ENCODE measurements at regions not wholly inside any gene's neighbourhood (a gene's known extent, or its start where the extent isn't known, plus 50 kb on each side); places are given as distances from the start of the nearest gene placed in this dataset.

DNA sequence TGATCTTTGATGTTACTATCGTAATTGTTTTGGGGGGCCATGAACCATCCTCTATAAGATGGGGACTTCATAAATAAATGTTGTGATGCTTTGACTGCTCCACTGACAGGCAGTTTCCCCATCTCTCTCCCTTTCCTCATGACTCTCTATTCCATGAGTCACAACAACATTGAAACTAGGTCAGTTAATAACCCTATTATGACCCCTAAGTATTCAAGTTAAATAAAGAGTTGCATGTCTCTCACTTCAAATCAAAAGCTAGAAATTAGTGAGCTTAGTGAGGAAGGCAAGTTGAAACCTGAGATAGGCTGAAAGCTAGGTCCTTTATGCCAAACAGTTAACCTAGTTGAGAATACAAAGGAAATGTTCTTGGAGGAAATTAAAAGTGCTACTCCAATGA lies 491.0 kb downstream of the HAO1 start:
- POLR2A ChIA-PET, result no interaction called here
- no peak for TF ChIP-seq ELF4 (IDR thresholded peaks at IDR 0.05)
- TF ChIP-seq L3MBTL2 (conservative IDR thresholded peaks at IDR 0.05), result no peak
- DNase-seq (ENCODE audit: extremely low spot score), result no peak
- CTCF ChIA-PET, result no interaction called here

DNA sequence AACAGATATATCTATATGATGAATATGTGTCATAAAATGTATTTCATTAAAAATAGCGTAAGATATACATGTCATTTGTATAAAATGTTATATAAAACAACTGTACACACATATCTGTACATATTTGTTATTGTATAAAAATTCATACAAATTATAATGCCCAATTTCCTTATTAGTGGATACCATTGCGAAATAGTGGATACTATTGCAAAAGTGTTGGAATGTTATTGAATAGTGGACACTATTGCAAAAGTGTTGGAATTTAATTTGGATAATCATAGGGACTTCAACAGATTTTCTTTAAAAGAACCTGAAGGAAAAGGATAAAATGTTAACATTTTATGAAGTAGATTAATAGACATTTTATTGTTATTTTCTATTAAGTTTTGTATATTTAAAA lies 487.4 kb downstream of the HAO1 start:
- POLR2A ChIA-PET, result no interaction called here
- DNase-seq (ENCODE audit: extremely low spot score), result no peak
- CTCF ChIA-PET, result no interaction called here
- TF ChIP-seq ARNT (IDR thresholded peaks at IDR 0.05) (no peak), FOXM1 (IDR thresholded peaks at IDR 0.05; ENCODE audit: borderline replicate concordance) (no peak), FOXA1 (IDR thresholded peaks at IDR 0.05) (no peak), ELF4 (IDR thresholded peaks at IDR 0.05) (no peak), LEF1 (IDR thresholded peaks at IDR 0.05; ENCODE audit: borderline replicate concordance) (no peak), NFRKB (IDR thresholded peaks at IDR 0.05) (no peak), L3MBTL2 (conservative IDR thresholded peaks at IDR 0.05) (no peak), SP1 (IDR thresholded peaks at IDR 0.05) (no peak), CTBP1 (IDR thresholded peaks at IDR 0.05; ENCODE audit: borderline replicate concordance) (no peak), ZNF384 (IDR thresholded peaks at IDR 0.05) (no peak), TARDBP (IDR thresholded peaks at IDR 0.05) (no peak)

DNA sequence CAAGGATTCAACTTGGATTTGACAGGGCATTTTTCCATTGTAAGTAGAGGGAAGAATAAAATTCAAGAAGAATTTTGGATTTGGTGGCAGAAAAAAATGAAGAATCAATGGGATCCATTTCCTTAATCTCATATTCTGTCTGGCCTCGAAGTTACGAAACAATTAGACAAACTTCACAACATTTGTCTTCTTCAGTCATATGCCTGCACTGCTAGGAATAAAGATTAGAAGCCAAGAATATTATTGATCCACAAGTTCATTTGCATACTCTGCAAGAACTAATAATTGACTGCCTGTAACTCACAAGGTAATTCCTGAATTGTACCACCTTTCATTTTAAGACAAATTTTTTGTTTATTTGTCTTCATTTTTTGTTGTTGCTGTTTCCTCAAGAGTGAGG lies 486.2 kb downstream of the HAO1 start:
- TF ChIP-seq ELF4 (IDR thresholded peaks at IDR 0.05) (no peak), CTBP1 (IDR thresholded peaks at IDR 0.05; ENCODE audit: borderline replicate concordance) (no peak)
- DNase-seq (ENCODE audit: extremely low spot score), result no peak
- POLR2A ChIA-PET, result no interaction called here
- CTCF ChIA-PET, result no interaction called here

- TF ChIP-seq BHLHE40 (IDR thresholded peaks at IDR 0.05; ENCODE audit: borderline replicate concordance) (no peak), ELF4 (IDR thresholded peaks at IDR 0.05) (no peak), LEF1 (IDR thresholded peaks at IDR 0.05; ENCODE audit: borderline replicate concordance) (no peak), NFRKB (IDR thresholded peaks at IDR 0.05) (no peak), SUZ12 (IDR thresholded peaks at IDR 0.05) (no peak)
Measured at GRCh38 chr20:7458459-7458858, 481.8 kb downstream of the HAO1 start.

DNA sequence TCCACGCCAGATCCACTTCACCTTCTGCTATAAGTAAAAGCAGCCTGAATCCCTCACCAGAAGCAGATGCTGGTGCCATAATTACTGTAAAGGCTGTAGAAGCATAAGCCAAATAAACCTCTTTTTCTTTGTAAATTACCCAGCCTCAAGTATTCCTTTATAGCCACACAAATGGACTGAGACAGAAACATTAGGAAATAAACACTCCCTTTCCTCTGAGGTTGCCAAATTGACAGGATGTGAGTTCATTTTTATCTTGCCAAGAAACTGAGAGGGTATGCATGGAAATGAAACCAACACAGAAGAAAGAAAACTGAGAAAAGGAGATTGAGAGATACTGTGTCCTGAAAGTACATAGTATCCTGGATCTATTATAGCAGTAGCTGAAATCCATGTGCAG lies 481.2 kb downstream of the HAO1 start:
- no peak for DNase-seq (ENCODE audit: extremely low spot score)
- TF ChIP-seq SUZ12 (IDR thresholded peaks at IDR 0.05) (no peak), TARDBP (IDR thresholded peaks at IDR 0.05) (no peak)
- CTCF ChIA-PET, result no interaction called here
- POLR2A ChIA-PET, result no interaction called here

More at GRCh38 chr20:7458459-7458858, 481.8 kb downstream of the HAO1 start:
- no peak for DNase-seq (ENCODE audit: extremely low spot score)
- CTCF ChIA-PET, result no interaction called here
- POLR2A ChIA-PET, result no interaction called here

DNA sequence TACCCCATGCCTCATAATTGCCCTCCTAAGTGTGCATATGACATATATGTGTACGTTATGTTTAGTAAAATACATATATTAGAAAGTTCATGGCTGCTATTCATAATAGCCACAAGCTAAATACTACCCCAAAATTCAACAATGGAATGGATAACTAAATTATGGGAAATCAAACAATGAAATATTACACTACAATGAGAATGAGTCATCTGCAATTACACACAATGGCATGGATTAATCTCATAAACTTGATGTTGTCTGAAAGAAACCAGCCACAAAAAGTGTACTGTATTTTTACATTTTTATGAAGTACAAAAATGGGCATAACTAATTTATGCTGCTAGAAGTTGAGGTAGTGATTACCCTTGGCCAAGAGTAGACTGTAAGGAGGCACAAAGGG lies 477.0 kb downstream of the HAO1 start:
- POLR2A ChIA-PET, result no interaction called here
- DNase-seq (ENCODE audit: extremely low spot score), result no peak
- TF ChIP-seq ELF4 (IDR thresholded peaks at IDR 0.05), result no peak
- CTCF ChIA-PET, result no interaction called here

DNA sequence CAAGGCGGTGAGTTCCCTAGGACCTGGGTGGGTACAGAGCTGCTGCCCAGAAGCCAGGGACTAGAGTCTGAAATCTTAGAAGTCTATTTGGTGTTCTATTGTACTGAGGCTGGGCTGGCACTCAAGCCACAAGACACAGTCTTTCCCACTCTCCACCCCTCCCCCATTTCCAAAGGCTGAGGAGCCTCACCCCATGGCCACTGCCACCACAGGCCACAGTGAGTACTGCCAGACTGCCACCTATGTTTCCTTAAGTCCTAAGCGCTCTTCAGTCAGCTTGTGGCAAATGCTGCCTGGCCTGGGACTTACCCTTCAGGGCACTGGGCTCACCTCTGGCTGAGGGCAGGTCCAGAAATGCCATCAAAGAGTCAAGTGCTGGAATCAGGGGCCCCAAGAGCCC lies 469.3 kb downstream of the HAO1 start:
- ChIA-PET POLR2A (no interaction called here), CTCF (no interaction called here)
- TF ChIP-seq SP1 (IDR thresholded peaks at IDR 0.05) (no peak), BHLHE40 (IDR thresholded peaks at IDR 0.05; ENCODE audit: borderline replicate concordance) (no peak), ELF4 (IDR thresholded peaks at IDR 0.05) (no peak), FOXA1 (IDR thresholded peaks at IDR 0.05) (no peak), FOXM1 (IDR thresholded peaks at IDR 0.05; ENCODE audit: borderline replicate concordance) (no peak), L3MBTL2 (conservative IDR thresholded peaks at IDR 0.05) (no peak), NFRKB (IDR thresholded peaks at IDR 0.05) (no peak), HDGF (IDR thresholded peaks at IDR 0.05; ENCODE audit: borderline replicate concordance) (no peak), ARNT (IDR thresholded peaks at IDR 0.05) (no peak), LEF1 (IDR thresholded peaks at IDR 0.05; ENCODE audit: borderline replicate concordance) (no peak), SUZ12 (IDR thresholded peaks at IDR 0.05) (no peak), CTBP1 (IDR thresholded peaks at IDR 0.05; ENCODE audit: borderline replicate concordance) (no peak), TARDBP (IDR thresholded peaks at IDR 0.05) (no peak), ZNF384 (IDR thresholded peaks at IDR 0.05) (no peak), FOXK2 (IDR thresholded peaks at IDR 0.05) (no peak)
- TF ChIP-seq, protein P1, sequence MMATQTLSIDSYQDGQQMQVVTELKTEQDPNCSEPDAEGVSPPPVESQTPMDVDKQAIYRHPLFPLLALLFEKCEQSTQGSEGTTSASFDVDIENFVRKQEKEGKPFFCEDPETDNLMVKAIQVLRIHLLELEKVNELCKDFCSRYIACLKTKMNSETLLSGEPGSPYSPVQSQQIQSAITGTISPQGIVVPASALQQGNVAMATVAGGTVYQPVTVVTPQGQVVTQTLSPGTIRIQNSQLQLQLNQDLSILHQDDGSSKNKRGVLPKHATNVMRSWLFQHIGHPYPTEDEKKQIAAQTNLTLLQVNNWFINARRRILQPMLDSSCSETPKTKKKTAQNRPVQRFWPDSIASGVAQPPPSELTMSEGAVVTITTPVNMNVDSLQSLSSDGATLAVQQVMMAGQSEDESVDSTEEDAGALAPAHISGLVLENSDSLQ (IDR thresholded peaks at IDR 0.05), result no peak
- DNase-seq (ENCODE audit: extremely low spot score), result no peak

- ChIA-PET CTCF (no interaction called here), POLR2A (no interaction called here)
- DNase-seq (ENCODE audit: extremely low spot score), result no peak
- TF ChIP-seq ARNT (IDR thresholded peaks at IDR 0.05), result no peak
- TF ChIP-seq, protein P1 (IDR thresholded peaks at IDR 0.05), result no peak
- TF ChIP-seq NFRKB (IDR thresholded peaks at IDR 0.05), result no peak
- TF ChIP-seq TARDBP (IDR thresholded peaks at IDR 0.05), result no peak
- no peak for TF ChIP-seq BHLHE40 (IDR thresholded peaks at IDR 0.05; ENCODE audit: borderline replicate concordance)
- TF ChIP-seq CTBP1 (IDR thresholded peaks at IDR 0.05; ENCODE audit: borderline replicate concordance), result no peak
- no peak for TF ChIP-seq FOXA1 (IDR thresholded peaks at IDR 0.05)
- no peak for TF ChIP-seq SUZ12 (IDR thresholded peaks at IDR 0.05)
- TF ChIP-seq SP1 (IDR thresholded peaks at IDR 0.05), result no peak
- TF ChIP-seq HDGF (IDR thresholded peaks at IDR 0.05; ENCODE audit: borderline replicate concordance), result no peak
Measured at GRCh38 chr20:7490288-7490687, 450.0 kb downstream of the HAO1 start.

- CTCF ChIA-PET, result no interaction called here
- TF ChIP-seq ZNF384 (IDR thresholded peaks at IDR 0.05) (no peak), FOXM1 (IDR thresholded peaks at IDR 0.05; ENCODE audit: borderline replicate concordance) (no peak), TARDBP (IDR thresholded peaks at IDR 0.05) (no peak), NFRKB (IDR thresholded peaks at IDR 0.05) (no peak), LEF1 (IDR thresholded peaks at IDR 0.05; ENCODE audit: borderline replicate concordance) (no peak), ELF4 (IDR thresholded peaks at IDR 0.05) (no peak), FOXA1 (IDR thresholded peaks at IDR 0.05) (no peak), L3MBTL2 (conservative IDR thresholded peaks at IDR 0.05) (no peak), SP1 (IDR thresholded peaks at IDR 0.05) (no peak), FOXK2 (IDR thresholded peaks at IDR 0.05) (no peak), HDGF (IDR thresholded peaks at IDR 0.05; ENCODE audit: borderline replicate concordance) (no peak), BHLHE40 (IDR thresholded peaks at IDR 0.05; ENCODE audit: borderline replicate concordance) (no peak), CTBP1 (IDR thresholded peaks at IDR 0.05; ENCODE audit: borderline replicate concordance) (no peak), SUZ12 (IDR thresholded peaks at IDR 0.05) (no peak), ARNT (IDR thresholded peaks at IDR 0.05) (no peak)
- TF ChIP-seq, protein P1 (IDR thresholded peaks at IDR 0.05), result no peak
- POLR2A ChIA-PET, result no interaction called here
- DNase-seq (ENCODE audit: extremely low spot score), result no peak
Measured at GRCh38 chr20:7492257-7492656, 448.0 kb downstream of the HAO1 start.
